ENCODE measurements at regions not wholly inside any gene's neighbourhood (a gene's known extent, or its start where the extent isn't known, plus 50 kb on each side); places are given as distances from the start of the nearest gene placed in this dataset.

DNA sequence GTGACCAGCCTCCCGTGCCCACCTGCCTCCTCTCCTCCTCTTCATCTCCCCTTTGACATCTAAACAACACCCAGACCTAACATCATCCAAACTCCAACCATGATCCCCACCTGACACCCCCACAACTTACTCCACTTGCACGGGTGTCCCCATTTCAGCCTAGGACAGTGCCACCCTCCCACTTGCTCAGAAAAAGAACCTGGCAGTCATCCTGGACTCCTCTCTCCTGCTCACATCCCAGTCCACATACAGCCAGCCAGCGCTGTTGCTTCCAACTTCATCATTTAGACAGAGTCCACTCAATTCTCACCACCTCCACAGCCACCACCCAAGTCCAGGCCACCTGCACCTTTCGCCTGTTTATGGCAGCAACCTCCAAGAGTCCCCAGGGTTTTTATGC lies 485.7 kb downstream of the MN1 start:
- TF ChIP-seq, protein P1, sequence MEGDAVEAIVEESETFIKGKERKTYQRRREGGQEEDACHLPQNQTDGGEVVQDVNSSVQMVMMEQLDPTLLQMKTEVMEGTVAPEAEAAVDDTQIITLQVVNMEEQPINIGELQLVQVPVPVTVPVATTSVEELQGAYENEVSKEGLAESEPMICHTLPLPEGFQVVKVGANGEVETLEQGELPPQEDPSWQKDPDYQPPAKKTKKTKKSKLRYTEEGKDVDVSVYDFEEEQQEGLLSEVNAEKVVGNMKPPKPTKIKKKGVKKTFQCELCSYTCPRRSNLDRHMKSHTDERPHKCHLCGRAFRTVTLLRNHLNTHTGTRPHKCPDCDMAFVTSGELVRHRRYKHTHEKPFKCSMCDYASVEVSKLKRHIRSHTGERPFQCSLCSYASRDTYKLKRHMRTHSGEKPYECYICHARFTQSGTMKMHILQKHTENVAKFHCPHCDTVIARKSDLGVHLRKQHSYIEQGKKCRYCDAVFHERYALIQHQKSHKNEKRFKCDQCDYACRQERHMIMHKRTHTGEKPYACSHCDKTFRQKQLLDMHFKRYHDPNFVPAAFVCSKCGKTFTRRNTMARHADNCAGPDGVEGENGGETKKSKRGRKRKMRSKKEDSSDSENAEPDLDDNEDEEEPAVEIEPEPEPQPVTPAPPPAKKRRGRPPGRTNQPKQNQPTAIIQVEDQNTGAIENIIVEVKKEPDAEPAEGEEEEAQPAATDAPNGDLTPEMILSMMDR (IDR thresholded peaks at IDR 0.05), result no peak
- no peak for TF ChIP-seq POLR2A (IDR thresholded peaks at IDR 0.05)
